GM19238 (cell line): ENCODE measurements at regions not wholly inside any gene's neighbourhood (a gene's known extent, or its start where the extent isn't known, plus 50 kb on each side); places are given as distances from the start of the nearest gene placed in this dataset.

ENCODE experiments used
- DNase-seq: peaks from one replicate; pipeline ENCODE4 v3.0.0; 2011; ENCODE audit warnings: low spot score; ENCODE audit not compliant: insufficient read length

DNA sequence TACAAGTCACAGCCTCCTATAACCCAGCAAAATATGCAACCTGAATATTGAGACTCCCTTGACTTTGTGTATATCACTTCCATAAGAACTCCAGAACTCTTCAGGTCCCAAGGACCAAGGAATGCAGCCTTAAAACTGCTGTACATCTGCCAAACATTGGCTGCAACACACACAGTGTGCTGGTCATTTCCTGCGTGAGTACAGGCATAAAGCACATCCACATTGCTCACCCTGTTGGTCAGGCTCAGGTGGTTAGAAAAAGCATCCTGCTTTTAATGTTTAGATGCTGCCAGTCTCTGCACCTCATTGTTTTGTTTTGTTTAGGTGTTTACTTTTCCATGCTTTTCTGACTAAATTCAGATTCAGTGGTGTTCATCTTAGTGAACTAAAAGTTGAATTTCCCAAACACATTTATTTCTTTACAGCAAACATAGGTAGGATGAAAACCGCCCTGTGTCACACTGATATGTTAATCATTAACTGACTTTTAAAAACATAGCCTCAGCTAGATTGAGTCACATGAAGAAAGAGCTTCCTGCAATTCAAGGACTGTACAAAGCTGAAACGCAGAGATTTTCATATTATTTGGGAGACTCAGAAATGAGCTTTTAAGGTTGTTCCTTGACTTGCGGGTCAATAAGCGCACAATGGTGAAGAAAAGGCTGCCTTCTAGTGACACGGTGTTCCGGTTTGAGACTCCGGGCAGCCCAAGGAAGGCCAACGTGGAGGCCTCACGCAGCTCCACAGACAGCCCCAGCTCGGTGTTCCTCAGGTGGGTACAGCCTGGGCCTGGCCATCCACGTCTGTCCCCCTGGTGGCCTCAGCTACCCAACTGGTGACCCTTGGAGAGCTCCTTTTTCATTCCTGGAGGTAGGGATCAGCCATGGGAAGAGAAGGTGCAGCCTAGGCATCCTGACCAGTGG, 52.2 kb upstream of the GRAMD2B start:
- no peak for DNase-seq

DNA sequence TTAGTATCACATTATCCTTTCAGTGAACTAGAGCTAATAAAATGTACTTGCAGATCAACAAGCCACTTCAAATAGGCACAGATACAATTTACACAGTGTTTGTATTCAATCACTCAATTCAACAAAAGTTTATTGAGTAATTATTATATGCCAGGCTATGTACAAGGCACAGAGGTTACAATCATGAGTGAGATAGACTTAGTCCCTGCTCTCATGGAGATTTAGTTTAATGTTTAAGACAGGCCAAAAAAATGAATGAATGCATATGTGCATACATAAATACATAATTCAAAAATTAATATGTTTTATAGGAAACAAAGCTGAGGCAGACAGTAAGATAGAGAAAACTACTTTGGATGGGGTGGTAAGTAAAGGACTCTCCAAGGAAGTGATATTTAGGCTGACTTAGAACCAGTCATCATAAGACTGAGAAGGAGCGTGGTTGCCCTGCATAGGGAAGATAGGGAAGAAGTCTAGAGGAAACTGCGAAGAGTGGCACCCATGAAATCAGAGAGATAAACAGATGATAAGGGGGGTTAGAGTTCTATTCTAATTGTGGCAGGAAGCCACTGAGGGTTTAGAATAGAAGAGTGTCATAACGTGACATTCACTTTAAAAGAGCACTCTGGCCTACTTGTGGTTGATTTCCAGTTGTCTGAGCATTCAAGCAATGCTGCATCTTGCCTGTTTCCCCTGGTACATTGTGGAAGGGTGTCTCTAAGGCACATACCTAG, 49.7 kb upstream of the GRAMD2B start:
- no peak for DNase-seq
